Sciatic nerve (tissue), 2 donors: ENCODE measurements at regions not wholly inside any gene's neighbourhood (a gene's known extent, or its start where the extent isn't known, plus 50 kb on each side); places are given as distances from the start of the nearest gene placed in this dataset.

Experiments
- ATAC-seq: fragments of 200-7000 bp; cut with Tn5 transposase; one replicate; pipeline ENCODE4 v1.9.1; 2020; ENCODE audit warnings: mild to moderate bottlenecking, moderate library complexity
- DNase-seq: peaks from one replicate; pipeline ENCODE4 v3.0.0-alpha.2; 2020; ENCODE audit warnings: low spot score
- intact Hi-C: fragments of 100-400 bp; cut with DNase I; formaldehyde crosslinking; loops from one replicate; pipeline ENCODE4 v1.14.2; 2022
- donor health status: DM: no; HTN: no; CAD: no.
- donor health status: DM: no; HTN: no; CAD: no.

GRCh38 chr2:226380679-226381078 lies 418.9 kb downstream of the IRS1 start:
- no peak for DNase-seq
- ATAC-seq: no peak
- intact Hi-C loops: no loop called here

GRCh38 chr2:226378753-226379705 lies 420.6 kb downstream of the IRS1 start:
- intact Hi-C loops: no loop called here
- no peak for ATAC-seq
- no peak for DNase-seq

DNA sequence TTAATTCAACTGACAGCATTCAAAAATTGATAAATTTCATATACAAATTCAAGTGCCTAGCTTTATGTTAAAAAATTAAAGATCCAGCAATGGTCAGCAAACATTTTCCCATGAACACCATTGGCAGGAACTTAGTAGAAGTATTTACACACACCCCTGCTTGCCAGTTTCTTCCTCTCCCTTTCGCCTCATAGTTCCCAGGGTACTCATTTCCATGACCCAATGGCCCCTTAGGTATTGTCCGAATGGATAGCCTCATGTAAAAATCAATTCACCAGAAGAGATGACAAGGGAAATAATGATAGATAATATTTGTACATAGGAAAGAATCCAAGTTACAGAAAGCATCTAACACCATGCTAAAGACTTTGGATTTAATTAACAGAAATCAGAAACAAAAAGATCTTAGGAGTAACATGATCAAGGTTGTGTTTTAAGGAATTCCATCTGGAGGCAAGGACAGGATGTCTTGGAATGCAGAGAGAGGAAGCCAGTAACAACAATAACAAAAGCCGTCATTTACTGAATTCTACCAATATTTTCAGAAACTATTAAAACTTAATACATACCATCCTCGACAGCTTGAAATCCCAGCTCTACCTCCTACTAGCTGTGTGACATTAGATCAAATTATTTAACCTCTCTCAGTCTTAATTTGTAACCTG lies 423.0 kb downstream of the IRS1 start:
- ATAC-seq (no peak), DNase-seq (no peak)
- intact Hi-C loops: no loop called here

GRCh38 chr2:226366920-226367319 lies 432.7 kb downstream of the IRS1 start:
- ATAC-seq (no peak), DNase-seq (no peak)
- intact Hi-C loops: no loop called here

- ATAC-seq (no peak), DNase-seq (no peak)
- intact Hi-C loops: no loop called here
Measured at GRCh38 chr2:226364217-226364616, 435.4 kb downstream of the IRS1 start.

DNA sequence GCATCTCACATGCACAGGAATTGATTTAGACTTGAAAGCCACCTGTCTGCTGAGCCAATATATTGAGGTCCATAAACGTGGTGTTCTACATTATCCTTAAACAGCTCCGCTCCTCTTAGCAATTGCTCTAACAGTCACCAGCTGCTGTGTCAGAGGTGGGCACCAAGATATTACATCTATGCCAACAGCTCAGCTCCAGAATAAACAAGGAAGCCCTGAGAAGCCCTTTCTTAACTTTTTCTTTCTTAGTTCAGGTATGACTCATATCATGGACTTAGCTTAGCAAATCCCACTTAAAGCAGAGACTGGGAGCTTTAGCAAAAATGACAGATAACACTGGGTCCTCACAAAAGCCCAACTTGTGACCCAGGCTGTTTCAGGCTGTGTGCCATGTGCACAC lies 436.6 kb downstream of the IRS1 start:
- no peak for ATAC-seq
- no peak for DNase-seq
- intact Hi-C loops: no loop called here

- intact Hi-C loops: no loop called here
- ATAC-seq: no peak
Measured at GRCh38 chr2:226360658-226361057, 439.0 kb downstream of the IRS1 start.

DNA sequence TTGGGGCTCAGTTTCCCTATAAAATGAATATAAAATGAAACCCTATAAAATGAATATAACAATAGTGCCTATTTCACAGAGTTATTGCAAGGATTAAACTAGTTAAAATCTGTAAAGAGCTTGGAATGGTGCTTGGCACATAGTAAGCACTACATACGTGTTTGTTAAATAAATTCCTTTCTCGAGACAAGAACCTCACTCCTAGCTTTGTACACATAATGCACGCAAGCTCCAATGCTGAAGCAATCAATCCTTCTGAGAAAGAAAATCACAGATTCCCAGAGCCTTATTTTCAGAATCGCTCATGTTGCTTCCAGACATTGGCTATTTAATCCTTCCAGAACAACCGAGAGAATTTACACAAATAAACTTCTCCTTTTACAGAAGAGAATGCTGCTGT lies 440.9 kb downstream of the IRS1 start:
- DNase-seq (no peak), ATAC-seq (no peak)

More at GRCh38 chr2:226360658-226361057, 439.0 kb downstream of the IRS1 start:
- DNase-seq: no peak

GRCh38 chr2:226357816-226358215 lies 441.8 kb downstream of the IRS1 start:
- no peak for ATAC-seq
- intact Hi-C loops: no loop called here
- no peak for DNase-seq

More for the DNA sequence above, 440.9 kb downstream of the IRS1 start:
- intact Hi-C loops: no loop called here

DNA sequence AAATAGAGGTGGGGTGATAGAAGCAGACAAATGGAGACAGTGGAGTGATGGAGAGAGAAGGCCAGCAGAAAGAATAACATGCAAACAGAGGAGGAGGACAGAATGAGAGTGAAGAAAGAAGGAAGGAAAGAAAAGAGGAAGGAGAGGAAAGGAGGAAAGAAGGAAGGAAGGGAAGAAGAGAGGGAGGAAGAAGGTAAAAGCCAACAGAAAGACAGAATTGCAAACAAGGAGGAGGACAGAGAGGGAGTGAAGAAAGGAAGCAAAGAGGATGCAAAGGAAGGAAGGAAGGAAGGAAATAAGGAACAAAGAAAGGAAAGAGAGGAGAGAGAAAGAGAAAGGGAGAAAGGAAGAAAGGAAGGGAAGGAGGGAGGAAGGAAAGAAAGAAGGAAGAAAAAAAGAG lies 444.0 kb downstream of the IRS1 start:
- DNase-seq (no peak), ATAC-seq (no peak)
- intact Hi-C loops: no loop called here

DNA sequence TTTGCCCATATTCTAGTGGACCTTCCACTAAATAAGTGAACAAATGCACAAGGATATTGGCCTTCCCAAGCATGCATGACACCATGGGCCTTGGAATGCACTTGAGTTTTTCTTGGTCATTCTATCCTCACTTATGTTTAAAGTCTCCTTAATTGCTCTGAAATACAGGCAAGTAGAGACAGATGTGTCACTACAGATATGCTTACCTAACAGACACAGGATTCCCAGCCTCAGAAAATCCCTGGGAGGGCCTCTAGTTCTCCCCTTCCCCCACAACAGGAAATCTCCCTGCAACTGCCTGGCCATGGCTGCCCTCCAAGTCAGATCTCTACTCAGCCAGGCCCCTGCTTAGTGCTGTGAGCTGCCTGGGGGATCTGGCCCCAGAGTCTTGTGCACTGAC lies 445.2 kb downstream of the IRS1 start:
- intact Hi-C loops: no loop called here
- ATAC-seq (no peak), DNase-seq (no peak)

GRCh38 chr2:226352941-226353560 lies 446.6 kb downstream of the IRS1 start:
- no peak for ATAC-seq
- intact Hi-C loops: no loop called here

GRCh38 chr2:226351711-226352110 lies 447.9 kb downstream of the IRS1 start:
- ATAC-seq (no peak), DNase-seq (no peak)
- intact Hi-C loops: no loop called here

More at GRCh38 chr2:226352941-226353560, 446.6 kb downstream of the IRS1 start:
- no peak for DNase-seq

- ATAC-seq (no peak), DNase-seq (no peak)
- intact Hi-C loops: no loop called here
Measured at GRCh38 chr2:226339616-226340015, 460.0 kb downstream of the IRS1 start.

GRCh38 chr2:226338825-226339224 lies 460.8 kb downstream of the IRS1 start:
- no peak for DNase-seq
- ATAC-seq: no peak
- intact Hi-C loops: no loop called here

DNA sequence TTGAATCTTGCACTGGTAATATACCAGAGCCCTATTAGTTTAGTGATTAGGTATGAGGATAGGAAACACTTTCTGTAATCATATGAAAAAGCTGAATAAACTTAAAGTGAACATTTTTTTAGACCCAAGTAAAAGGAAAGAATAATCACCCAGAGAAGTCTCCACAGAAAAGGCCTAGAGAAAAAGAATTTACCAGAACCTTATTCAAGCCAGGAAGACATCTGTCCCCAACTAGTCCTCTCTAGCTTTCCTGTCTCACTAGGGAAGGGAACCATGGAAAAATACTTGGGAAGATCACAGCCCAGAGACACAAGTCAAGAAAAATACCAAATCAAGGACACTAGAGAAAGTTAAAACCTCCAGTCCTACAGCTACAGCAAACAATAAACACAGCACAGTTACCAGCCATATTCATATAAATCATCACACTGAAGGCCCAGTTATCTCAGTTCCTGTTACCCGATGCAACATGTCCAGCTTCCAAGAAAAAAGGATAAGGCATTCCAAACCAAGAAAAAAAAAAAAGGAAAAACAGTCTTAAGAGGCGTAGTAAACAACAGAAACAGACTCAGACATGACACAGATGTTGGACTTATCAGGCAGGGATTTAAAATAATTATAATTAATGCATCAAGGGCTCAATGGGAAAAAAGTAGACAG lies 461.5 kb downstream of the IRS1 start:
- ATAC-seq (no peak), DNase-seq (no peak)
- intact Hi-C loops: no loop called here

- ATAC-seq: no peak
- intact Hi-C loops: no loop called here
Measured at GRCh38 chr2:226336283-226336682, 463.3 kb downstream of the IRS1 start.

GRCh38 chr2:226334981-226335720 lies 464.5 kb downstream of the IRS1 start:
- intact Hi-C loops: no loop called here
- no peak for ATAC-seq

More at GRCh38 chr2:226336283-226336682, 463.3 kb downstream of the IRS1 start:
- DNase-seq: no peak

GRCh38 chr2:226333388-226333787 lies 466.2 kb downstream of the IRS1 start:
- ATAC-seq (no peak), DNase-seq (no peak)
- intact Hi-C loops: no loop called here

More at GRCh38 chr2:226334981-226335720, 464.5 kb downstream of the IRS1 start:
- DNase-seq: no peak
